AG09319 (cell line): ENCODE measurements at regions not wholly inside any gene's neighbourhood (a gene's known extent, or its start where the extent isn't known, plus 50 kb on each side); places are given as distances from the start of the nearest gene placed in this dataset.

Source experiments
- DNase-seq: peaks from one replicate; pipeline ENCODE4 v3.0.0-alpha.2; 2010; ENCODE audit warnings: low read depth; ENCODE audit errors: extremely low read depth
- TF ChIP-seq, protein P1 (sequence below): IDR thresholded peaks from 2 replicates; pipeline ENCODE4 v1.5.1; 2011; ENCODE audit warnings: low read depth, mild to moderate bottlenecking, inconsistent platforms, low read length, moderate library complexity

- DNase-seq = no peak
- TF ChIP-seq, protein P1, sequence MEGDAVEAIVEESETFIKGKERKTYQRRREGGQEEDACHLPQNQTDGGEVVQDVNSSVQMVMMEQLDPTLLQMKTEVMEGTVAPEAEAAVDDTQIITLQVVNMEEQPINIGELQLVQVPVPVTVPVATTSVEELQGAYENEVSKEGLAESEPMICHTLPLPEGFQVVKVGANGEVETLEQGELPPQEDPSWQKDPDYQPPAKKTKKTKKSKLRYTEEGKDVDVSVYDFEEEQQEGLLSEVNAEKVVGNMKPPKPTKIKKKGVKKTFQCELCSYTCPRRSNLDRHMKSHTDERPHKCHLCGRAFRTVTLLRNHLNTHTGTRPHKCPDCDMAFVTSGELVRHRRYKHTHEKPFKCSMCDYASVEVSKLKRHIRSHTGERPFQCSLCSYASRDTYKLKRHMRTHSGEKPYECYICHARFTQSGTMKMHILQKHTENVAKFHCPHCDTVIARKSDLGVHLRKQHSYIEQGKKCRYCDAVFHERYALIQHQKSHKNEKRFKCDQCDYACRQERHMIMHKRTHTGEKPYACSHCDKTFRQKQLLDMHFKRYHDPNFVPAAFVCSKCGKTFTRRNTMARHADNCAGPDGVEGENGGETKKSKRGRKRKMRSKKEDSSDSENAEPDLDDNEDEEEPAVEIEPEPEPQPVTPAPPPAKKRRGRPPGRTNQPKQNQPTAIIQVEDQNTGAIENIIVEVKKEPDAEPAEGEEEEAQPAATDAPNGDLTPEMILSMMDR = no peak
These were observed 333.2 kb upstream of the PODXL start for GRCh38 chr7:131889572-131890150.

- TF ChIP-seq, protein P1 = no peak
- DNase-seq = no peak
These were observed 327.3 kb upstream of the PODXL start for GRCh38 chr7:131883769-131884168.

DNA sequence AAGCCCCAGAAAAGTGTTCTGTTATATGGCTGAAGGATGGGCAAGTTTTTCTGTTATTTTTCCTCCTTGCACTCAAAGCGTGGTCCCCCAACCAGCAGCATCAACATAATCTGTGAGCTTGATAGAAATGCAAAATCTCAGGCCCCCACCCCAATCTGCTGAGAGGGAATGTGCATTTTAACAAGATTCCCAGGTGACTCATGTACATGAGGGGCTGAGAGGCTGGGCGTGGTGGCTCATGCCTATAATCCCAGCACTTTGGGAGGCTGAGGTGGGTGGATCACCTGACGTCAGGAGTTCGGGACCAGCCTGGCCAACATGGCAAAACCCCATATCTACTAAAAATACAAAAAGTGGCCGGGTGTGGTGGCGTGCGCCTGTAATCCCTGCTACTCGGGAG, 326.8 kb upstream of the PODXL start:
- DNase-seq = no peak
- TF ChIP-seq, protein P1 = no peak

GRCh38 chr7:131882321-131882720, 325.9 kb upstream of the PODXL start:
- DNase-seq = no peak
- TF ChIP-seq, protein P1 = no peak

DNA sequence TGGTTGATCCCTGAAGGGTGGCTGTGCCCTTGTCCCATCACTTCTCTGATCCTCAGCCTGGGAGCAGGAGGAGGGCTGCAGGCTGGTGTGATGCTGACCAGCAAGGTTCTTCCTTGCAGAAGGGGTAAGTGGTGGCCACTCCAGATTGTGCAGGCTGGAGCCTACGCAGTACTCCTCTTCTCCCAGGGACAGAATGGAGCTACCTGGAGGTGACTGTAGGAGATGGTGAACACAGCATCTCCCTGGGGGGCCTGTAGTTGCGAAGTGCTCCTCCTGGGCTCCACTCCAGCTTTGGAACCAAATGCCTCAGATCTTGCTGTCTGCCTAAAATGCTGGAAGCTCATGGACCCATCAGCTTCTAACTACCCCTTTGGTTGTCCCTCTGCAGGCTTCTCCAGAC, 323.6 kb upstream of the PODXL start:
- TF ChIP-seq, protein P1 = no peak
- no peak for DNase-seq

- TF ChIP-seq, protein P1 = no peak
- no peak for DNase-seq
These were observed 323.0 kb upstream of the PODXL start for GRCh38 chr7:131879424-131879823.

DNA sequence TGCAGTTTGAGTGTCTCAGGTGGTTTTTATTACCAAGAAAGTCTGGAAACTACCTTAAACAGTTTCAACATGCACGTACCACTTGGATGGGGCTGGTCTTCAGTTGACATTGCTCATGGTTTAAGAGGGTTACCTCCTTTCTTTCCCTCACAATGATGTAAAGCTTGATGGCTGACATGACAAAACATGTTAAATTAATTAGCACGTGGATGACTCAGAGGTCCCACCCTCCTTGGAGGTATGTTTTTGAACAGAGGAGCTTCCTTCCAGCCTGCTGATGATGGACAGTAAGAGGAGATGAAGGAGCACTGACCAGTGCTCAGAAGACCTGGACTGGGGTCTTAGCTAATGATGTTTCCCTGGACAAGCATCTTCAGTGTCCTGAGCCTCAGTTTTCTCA, 322.3 kb upstream of the PODXL start:
- DNase-seq = no peak
- TF ChIP-seq, protein P1 = no peak
